GM12873 (cell line): ENCODE measurements at regions not wholly inside any gene's neighbourhood (a gene's known extent, or its start where the extent isn't known, plus 50 kb on each side); places are given as distances from the start of the nearest gene placed in this dataset.

Experiments used
- TF ChIP-seq, protein P1 (sequence below): IDR thresholded peaks from 2 replicates; pipeline ENCODE4 v1.5.1; 2012; ENCODE audit warnings: low read depth, mild to moderate bottlenecking, moderate library complexity, low read length, control low read depth; ENCODE audit not compliant: insufficient read depth; ENCODE audit errors: missing control alignments

GRCh38 chr5:66342341-66342880, 198.3 kb downstream of the SREK1 start:
- TF ChIP-seq, protein P1, sequence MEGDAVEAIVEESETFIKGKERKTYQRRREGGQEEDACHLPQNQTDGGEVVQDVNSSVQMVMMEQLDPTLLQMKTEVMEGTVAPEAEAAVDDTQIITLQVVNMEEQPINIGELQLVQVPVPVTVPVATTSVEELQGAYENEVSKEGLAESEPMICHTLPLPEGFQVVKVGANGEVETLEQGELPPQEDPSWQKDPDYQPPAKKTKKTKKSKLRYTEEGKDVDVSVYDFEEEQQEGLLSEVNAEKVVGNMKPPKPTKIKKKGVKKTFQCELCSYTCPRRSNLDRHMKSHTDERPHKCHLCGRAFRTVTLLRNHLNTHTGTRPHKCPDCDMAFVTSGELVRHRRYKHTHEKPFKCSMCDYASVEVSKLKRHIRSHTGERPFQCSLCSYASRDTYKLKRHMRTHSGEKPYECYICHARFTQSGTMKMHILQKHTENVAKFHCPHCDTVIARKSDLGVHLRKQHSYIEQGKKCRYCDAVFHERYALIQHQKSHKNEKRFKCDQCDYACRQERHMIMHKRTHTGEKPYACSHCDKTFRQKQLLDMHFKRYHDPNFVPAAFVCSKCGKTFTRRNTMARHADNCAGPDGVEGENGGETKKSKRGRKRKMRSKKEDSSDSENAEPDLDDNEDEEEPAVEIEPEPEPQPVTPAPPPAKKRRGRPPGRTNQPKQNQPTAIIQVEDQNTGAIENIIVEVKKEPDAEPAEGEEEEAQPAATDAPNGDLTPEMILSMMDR: no peak

GRCh38 chr5:66343370-66344071, 199.4 kb downstream of the SREK1 start:
- TF ChIP-seq, protein P1: no peak

- TF ChIP-seq, protein P1: no peak
Observed at GRCh38 chr5:66344544-66344943, 200.4 kb downstream of the SREK1 start.

DNA sequence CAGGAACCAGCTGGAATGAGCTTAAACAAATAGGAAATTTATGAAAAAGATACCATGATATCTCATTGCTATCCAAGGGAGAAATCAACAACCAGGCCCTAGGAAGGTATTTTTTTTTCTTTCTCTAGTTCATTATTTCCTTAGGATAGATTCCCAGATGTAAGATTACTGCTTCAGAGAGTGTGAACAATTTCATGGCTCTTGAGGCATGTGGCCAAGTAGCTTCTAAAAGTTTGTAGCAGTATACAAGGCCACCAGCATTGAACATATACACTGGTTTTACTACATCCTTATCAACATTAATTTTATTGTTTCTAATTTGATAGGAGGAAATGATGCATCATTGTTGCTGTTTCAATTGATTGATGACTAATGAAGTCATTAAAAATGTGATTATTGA, 201.2 kb downstream of the SREK1 start:
- TF ChIP-seq, protein P1: no peak

DNA sequence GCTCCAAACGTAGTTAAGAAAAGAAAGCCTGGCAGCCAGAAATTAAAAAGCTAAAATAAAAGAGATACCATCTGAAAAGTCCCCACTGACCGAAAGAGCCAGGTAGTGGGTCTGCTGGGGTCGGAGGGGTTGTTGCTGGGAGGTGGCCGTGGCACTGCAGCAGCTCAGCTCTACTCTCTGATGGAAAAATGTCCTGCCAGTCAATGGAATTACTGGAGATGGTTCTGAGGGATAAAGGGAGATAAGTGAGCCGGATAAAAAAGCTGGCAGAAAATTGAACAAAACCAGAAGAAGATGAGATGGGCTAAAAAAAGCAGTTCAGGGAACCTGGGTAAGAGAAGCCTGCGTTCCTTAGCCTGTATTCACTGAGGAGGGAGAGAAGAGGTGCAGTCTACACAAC, 202.8 kb downstream of the SREK1 start:
- TF ChIP-seq, protein P1: no peak

DNA sequence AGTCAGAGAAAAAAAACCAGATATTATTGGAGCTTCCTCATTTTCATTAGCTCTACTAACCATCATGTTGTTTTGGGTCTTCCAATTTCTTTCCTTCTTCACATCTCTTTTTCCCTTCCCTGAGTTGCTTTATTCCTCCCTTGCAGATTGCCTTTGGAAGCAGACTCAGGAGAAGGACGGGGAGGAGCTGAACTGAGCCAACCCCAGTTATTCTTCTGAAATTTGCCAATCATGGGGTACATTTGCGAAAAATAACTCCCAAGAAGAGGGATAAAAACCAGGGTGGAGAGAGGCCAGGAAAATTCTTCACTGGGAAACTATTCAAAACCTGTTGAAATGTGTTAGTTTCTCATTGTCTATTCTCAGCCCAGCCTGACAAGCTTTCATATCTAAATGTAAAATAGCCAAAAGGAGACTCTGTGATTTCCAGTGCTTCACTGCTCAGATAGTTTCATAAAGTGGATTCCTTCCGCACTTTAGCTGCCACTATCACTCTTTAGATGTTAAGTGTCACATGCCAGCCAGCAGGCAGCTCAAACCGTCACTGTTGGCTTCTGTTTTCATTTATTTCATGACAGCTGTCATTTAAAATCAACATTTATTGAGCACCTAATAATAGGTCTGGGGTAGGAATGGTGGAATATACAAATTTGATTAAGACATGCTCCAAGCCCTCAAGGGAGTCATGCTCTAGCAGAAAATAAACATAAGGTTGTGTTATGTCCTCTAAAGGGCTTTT, 204.5 kb downstream of the SREK1 start:
- TF ChIP-seq, protein P1: no peak

- TF ChIP-seq, protein P1: no peak
Observed at GRCh38 chr5:66351813-66352212, 207.7 kb downstream of the SREK1 start.
